GM18907 (cell line): ENCODE measurements at regions not wholly inside any gene's neighbourhood (a gene's known extent, or its start where the extent isn't known, plus 50 kb on each side); places are given as distances from the start of the nearest gene placed in this dataset.

Experiments
- ATAC-seq: cut with Tn5 transposase; IDR thresholded peaks from one replicate; pipeline ENCODE4 v1.9.1; 2021; ENCODE audit warnings: mild to moderate bottlenecking, moderate library complexity; ENCODE audit not compliant: unreplicated experiment

- no peak for ATAC-seq
These were observed 68.1 kb downstream of the TEKT4 start for GRCh38 chr2:94939349-94939748.

DNA sequence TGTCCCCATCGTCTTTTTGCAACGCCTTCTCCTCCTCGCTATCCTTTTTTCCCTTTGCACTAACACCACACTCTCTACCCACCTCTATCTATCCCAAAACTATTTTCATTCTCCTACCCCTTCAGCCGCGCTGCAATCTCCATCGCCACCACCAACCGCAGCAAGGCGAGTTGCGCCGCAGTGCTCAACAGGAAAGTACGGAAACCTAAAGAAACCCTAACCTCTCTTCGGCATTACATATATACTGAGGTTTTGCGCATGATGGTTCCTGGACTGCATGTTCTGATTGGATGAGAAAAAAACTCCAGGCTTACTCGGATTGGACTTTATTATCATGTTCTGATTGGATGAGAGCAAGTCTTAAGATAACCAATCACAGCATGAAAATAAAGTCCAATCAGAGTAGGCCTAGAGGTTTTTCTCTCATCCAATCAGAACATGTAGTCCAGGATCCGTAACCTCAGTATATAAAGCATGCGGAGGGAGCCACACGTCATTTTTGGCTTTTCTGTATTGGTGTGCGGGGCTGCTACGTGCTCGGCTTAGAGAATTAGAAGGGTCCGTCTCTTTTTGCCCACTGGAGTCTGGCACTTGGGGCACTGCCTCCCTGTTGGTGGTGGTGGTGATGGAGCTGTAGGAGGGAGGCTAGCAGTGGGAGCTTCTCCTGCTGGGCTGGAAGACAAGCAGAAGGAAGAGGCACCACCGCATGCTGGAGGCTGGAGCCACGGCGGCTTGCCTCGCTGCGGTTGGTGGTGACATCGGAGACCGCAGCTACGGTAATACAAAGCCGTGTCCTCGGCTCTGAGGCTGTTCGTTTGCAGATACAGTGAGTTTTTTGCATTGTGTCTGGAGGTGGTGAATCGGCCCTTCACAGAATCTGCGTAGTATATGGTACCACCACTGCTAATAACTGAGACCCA, 76.1 kb downstream of the TEKT4 start:
- no peak for ATAC-seq

GRCh38 chr2:94955702-94956101, 69.8 kb upstream of the MAL start:
- no peak for ATAC-seq

- peak; percentile 80 for ATAC-seq
These were observed 68.6 kb upstream of the MAL start for GRCh38 chr2:94956797-94957391.

DNA sequence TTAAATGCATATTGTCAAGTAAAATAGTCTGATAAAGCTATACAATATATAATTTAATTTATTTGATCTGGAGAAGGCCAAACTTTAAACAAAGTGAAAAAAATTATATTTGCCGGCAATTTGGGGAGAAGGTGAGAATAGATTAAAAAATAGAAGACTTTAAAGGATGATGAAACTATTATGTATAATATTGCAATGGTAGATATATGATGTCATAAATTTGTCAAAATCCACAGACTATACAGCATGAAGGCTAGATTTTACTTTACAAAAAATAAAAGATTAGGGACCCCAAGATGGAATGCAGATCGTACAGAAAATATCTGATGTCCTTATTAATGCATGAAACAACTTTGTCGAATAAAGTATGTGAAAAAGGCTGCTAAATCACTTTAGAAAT, 67.3 kb upstream of the MAL start:
- ATAC-seq, result no peak

GRCh38 chr2:94960266-94960665, 65.2 kb upstream of the MAL start:
- ATAC-seq, result no peak

DNA sequence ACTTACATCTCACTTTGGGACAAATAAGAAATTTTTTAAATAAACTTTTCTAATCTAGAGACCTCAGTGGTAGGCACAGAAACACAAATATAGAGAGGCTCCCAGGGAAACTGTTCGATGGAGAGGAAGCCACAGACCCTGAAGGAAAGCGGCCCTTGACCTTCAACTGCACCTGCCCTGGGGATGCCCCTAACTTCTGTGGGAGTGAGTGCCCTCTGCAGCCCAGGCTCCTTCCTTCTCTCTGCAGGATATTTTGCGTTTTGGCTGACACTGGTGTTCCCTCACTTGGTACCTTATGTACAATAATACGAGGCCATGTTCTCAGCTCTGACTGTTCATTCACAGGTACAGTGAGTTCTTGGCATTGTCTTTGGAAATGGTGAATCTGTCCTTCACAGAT, 64.8 kb upstream of the MAL start:
- no peak for ATAC-seq

DNA sequence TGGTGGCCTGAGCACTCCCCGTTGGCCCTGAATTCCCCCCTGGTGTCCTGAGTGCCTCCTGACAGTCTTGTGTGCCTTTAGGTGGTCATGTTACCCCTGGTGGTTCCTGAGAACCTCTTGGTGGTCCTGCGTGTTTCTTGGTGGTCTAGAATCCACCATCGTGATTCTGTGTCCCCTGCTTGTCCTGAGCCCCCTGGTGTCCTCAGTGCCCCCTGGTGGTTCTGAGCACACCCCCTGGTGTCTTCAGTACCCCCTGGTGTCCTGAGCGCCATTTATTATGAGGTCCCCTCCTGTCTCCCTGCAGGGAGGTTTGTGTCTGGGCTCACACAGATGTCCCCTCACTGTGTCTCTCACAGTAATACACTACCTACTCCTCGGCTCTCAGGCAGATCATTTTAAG, 61.3 kb upstream of the MAL start:
- no peak for ATAC-seq

DNA sequence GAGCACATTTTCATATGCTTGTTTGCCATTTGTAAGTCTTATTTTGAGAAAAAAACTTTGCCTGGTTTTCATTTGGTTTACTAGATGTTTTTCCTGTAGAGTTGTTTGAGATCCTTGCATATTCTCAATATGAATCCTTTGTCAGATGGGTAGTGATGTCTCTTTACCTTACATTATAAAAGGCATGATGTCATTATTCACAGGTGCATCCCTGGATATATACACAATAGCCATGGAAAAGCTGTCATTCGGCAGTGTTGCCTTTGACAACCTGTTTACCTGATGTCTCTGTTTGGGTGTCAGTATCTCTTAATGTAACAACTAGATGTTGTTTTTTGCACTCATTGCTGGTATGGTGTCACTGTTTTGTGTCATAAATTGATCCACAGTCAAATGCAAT, 58.8 kb upstream of the MAL start:
- ATAC-seq, result no peak

DNA sequence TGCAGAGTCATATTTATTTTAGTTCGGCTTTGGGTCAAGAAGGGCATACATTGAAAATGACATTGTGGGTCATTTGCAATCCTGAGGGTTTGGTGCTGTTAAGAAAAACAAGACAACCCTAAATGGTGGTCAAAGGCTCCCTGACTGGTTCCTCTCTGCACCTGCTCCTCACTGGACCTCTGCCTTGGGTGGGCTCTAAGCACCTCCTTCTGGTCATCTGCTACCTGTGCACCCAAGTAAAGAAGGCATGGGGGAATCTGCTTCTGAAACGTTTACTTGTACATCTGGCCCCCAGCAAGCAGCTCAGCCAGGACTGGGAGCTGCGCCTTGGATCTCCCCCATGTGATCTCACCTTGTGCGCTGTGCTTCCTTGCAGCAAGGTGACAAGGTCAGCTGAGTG, 55.2 kb upstream of the MAL start:
- no peak for ATAC-seq
